Endothelial cell (in vitro differentiated cells): ENCODE measurements at regions not wholly inside any gene's neighbourhood (a gene's known extent, or its start where the extent isn't known, plus 50 kb on each side); places are given as distances from the start of the nearest gene placed in this dataset.

Experiments used
- DNase-seq: peaks from one replicate; pipeline ENCODE4 v3.0.0; 2021; ENCODE audit warnings: low spot score
- H3K27ac Mint-ChIP-seq: one replicate; pipeline ENCODE4 v1.8.0; 2021; ENCODE audit warnings: mixed read lengths, inconsistent platforms; ENCODE audit not compliant: unreplicated experiment
- H3K27me3 Mint-ChIP-seq: one replicate; pipeline ENCODE4 v1.8.0; 2021; ENCODE audit warnings: mild to moderate bottlenecking, moderate library complexity, mixed read lengths, inconsistent platforms; ENCODE audit not compliant: unreplicated experiment
- H3K36me3 Mint-ChIP-seq: one replicate; pipeline ENCODE4 v1.8.0; 2021; ENCODE audit warnings: mild to moderate bottlenecking, low read depth, mixed read lengths, inconsistent platforms; ENCODE audit not compliant: unreplicated experiment
- H3K4me1 Mint-ChIP-seq: one replicate; pipeline ENCODE4 v1.8.0; 2021; ENCODE audit warnings: mild to moderate bottlenecking, mixed read lengths, inconsistent platforms; ENCODE audit not compliant: unreplicated experiment
- H3K4me3 Mint-ChIP-seq: one replicate; pipeline ENCODE4 v1.8.0; 2021; ENCODE audit warnings: mild to moderate bottlenecking, mixed read lengths, inconsistent platforms; ENCODE audit not compliant: unreplicated experiment
- H3K9me3 Mint-ChIP-seq: one replicate; pipeline ENCODE4 v1.8.0; 2021; ENCODE audit warnings: mixed read lengths, inconsistent platforms; ENCODE audit not compliant: unreplicated experiment
- TF ChIP-seq, protein P1 (sequence below): fragments of 200-600 bp; sonication (generic); IDR thresholded peaks from one replicate; pipeline ENCODE4 v1.5.0; 2021; ENCODE audit warnings: antibody characterized with exemption; ENCODE audit not compliant: unreplicated experiment

DNA sequence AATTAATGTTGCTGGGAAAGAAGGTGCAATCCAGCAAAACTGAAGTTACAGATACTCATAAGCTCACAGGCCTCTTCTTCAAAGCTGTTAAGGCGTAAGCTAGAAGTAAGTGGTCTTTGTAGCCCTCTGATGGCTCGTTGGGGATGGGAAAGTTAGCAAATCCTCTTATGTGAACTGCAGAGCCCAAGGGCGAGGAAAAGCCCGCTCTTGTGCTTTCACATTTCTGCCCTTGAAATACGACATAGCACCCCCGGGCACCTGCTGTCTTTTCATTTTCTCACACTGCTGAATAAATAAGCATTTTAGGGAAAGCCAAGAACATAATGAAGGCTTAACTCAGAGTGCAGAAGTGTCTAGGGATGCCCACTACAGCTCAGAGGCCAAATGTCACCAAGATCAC, 73.1 kb upstream of the SORBS2 start:
- Mint-ChIP-seq H3K9me3 (no peaks in the 10 kb centered on the region), H3K4me3 (no peak overlapping the region), H3K27ac (no peak overlapping the region), H3K36me3 (no peaks in the 10 kb centered on the region), H3K4me1 (peaks cover 4% of the 10 kb centered on the region), H3K27me3 (no peaks in the 10 kb centered on the region)
- DNase-seq, result no peak
- TF ChIP-seq, protein P1, sequence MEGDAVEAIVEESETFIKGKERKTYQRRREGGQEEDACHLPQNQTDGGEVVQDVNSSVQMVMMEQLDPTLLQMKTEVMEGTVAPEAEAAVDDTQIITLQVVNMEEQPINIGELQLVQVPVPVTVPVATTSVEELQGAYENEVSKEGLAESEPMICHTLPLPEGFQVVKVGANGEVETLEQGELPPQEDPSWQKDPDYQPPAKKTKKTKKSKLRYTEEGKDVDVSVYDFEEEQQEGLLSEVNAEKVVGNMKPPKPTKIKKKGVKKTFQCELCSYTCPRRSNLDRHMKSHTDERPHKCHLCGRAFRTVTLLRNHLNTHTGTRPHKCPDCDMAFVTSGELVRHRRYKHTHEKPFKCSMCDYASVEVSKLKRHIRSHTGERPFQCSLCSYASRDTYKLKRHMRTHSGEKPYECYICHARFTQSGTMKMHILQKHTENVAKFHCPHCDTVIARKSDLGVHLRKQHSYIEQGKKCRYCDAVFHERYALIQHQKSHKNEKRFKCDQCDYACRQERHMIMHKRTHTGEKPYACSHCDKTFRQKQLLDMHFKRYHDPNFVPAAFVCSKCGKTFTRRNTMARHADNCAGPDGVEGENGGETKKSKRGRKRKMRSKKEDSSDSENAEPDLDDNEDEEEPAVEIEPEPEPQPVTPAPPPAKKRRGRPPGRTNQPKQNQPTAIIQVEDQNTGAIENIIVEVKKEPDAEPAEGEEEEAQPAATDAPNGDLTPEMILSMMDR, result no peak

- Mint-ChIP-seq H3K27me3 (no peaks in the 10 kb centered on the region), H3K27ac (no peak overlapping the region), H3K4me3 (no peak overlapping the region), H3K4me1 (peaks cover 2% of the 10 kb centered on the region), H3K36me3 (no peaks in the 10 kb centered on the region), H3K9me3 (no peaks in the 10 kb centered on the region)
- TF ChIP-seq, protein P1, result no peak
- DNase-seq, result no peak
These were observed 73.6 kb upstream of the SORBS2 start for GRCh38 chr4:185885604-185886003.

- H3K9me3 Mint-ChIP-seq, result no peaks in the 10 kb centered on the region
- no peaks in the 10 kb centered on the region for H3K36me3 Mint-ChIP-seq
- DNase-seq, result no peak
- no peak overlapping the region for H3K27ac Mint-ChIP-seq
- TF ChIP-seq, protein P1, result no peak
- no peaks in the 10 kb centered on the region for H3K4me1 Mint-ChIP-seq
- no peaks in the 10 kb centered on the region for H3K27me3 Mint-ChIP-seq
- no peak overlapping the region for H3K4me3 Mint-ChIP-seq
These were observed 75.0 kb upstream of the SORBS2 start for GRCh38 chr4:185886832-185887524.

DNA sequence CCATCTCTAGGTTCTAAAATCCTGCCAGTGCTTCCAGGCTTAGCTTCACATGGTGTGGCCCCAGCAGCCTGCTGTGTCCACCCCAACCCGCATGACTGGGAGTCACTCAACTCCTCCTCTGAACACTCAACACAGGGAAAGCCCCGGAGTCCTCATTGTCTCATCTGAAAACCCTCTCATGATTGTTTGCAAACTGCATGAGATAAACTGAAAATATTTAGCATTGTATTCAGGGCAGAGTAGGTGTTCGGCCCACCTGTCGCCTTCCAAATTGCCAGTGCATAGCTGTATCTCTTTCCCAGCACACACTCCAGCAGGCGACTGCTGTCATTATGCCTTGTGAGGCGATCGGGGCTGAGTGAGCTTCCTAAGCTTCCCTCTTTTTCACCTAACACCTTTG, 76.7 kb upstream of the SORBS2 start:
- DNase-seq, result no peak
- Mint-ChIP-seq H3K4me1 (no peaks in the 10 kb centered on the region), H3K36me3 (no peaks in the 10 kb centered on the region), H3K27ac (no peak overlapping the region), H3K27me3 (peaks cover 2% of the 10 kb centered on the region), H3K4me3 (no peak overlapping the region), H3K9me3 (no peaks in the 10 kb centered on the region)
- TF ChIP-seq, protein P1, result no peak

DNA sequence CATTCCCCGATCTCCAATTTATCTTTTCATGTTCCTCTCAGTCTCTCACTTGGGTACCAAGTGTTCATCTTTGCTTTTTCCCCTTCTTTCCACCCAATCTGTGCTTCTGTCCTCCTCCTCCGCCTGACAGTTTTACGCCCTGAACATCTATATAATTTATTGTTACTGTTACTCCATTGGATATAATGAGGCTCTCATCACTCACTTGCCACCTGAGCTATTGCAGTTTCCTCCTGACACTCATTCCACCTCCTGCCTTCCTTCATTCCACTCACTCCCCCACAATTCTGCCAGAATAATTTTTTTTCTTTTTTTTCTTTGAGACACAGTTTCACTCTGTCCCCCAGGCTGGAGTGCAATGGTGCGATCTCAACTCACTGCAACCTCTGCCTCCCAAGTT, 77.6 kb upstream of the SORBS2 start:
- Mint-ChIP-seq H3K4me3 (no peak overlapping the region), H3K27me3 (peaks cover 2% of the 10 kb centered on the region), H3K4me1 (no peaks in the 10 kb centered on the region), H3K9me3 (no peaks in the 10 kb centered on the region), H3K27ac (no peak overlapping the region), H3K36me3 (no peaks in the 10 kb centered on the region)
- TF ChIP-seq, protein P1, result no peak
- no peak for DNase-seq
